Activated T-helper 2 cell treated with anti-CD3 and anti-CD28 coated beads, Interferon-gamma antibody, Interleukin-2, Interleukin-4, amounts not matched to agents 10 μg/mL and 5 μg/mL and 100 μg/mL, durations not matched to agents 14 hours and 24 hours and 36 hours (primary cell): ENCODE measurements at regions not wholly inside any gene's neighbourhood (a gene's known extent, or its start where the extent isn't known, plus 50 kb on each side); places are given as distances from the start of the nearest gene placed in this dataset.

Experiments used
- DNase-seq: peaks from one replicate; pipeline ENCODE4 v3.0.0; 2021; ENCODE audit warnings: low spot score
- H3K27ac Mint-ChIP-seq: one replicate; pipeline ENCODE4 v1.8.0; 2021; ENCODE audit warnings: mixed read lengths
- H3K27me3 Mint-ChIP-seq: one replicate; pipeline ENCODE4 v1.8.0; 2021; ENCODE audit warnings: low read depth, mixed read lengths
- H3K36me3 Mint-ChIP-seq: one replicate; pipeline ENCODE4 v1.8.0; 2021; ENCODE audit warnings: low read depth, mixed read lengths
- H3K4me1 Mint-ChIP-seq: one replicate; pipeline ENCODE4 v1.8.0; 2021; ENCODE audit warnings: low read depth, mixed read lengths
- H3K4me3 Mint-ChIP-seq: one replicate; pipeline ENCODE4 v1.8.0; 2021; ENCODE audit warnings: low read depth, mild to moderate bottlenecking, moderate library complexity, mixed read lengths
- H3K9me3 Mint-ChIP-seq: one replicate; pipeline ENCODE4 v1.8.0; 2021; ENCODE audit warnings: mixed read lengths
- intact Hi-C: fragments of 100-400 bp; cut with micrococcal nuclease; formaldehyde crosslinking; loops from one replicate; pipeline ENCODE4 v1.15.1; 2023

GRCh38 chr2:40043641-40044040, 264.6 kb upstream of the THUMPD2 start:
- H3K4me1 Mint-ChIP-seq: peaks cover 13% of the 10 kb centered on the region
- no peak for DNase-seq
- H3K27ac Mint-ChIP-seq: no peak overlapping the region
- no peaks in the 10 kb centered on the region for H3K9me3 Mint-ChIP-seq
- H3K4me3 Mint-ChIP-seq: no peak overlapping the region
- H3K27me3 Mint-ChIP-seq: no peaks in the 10 kb centered on the region
- intact Hi-C loops: no loop called here
- H3K36me3 Mint-ChIP-seq: peaks cover 46% of the 10 kb centered on the region

- Mint-ChIP-seq H3K9me3 (no peaks in the 10 kb centered on the region), H3K27ac (no peak overlapping the region)
- intact Hi-C loops: no loop called here
These were observed 264.1 kb upstream of the THUMPD2 start for GRCh38 chr2:40043191-40043590.

GRCh38 chr2:40041422-40042382, 262.6 kb upstream of the THUMPD2 start:
- H3K27me3 Mint-ChIP-seq: no peaks in the 10 kb centered on the region
- peaks cover 33% of the 10 kb centered on the region for H3K36me3 Mint-ChIP-seq
- intact Hi-C loops: no loop called here
- DNase-seq: no peak
- H3K9me3 Mint-ChIP-seq: no peaks in the 10 kb centered on the region
- no peak overlapping the region for H3K4me3 Mint-ChIP-seq
- peaks cover 25% of the 10 kb centered on the region for H3K4me1 Mint-ChIP-seq
- no peak overlapping the region for H3K27ac Mint-ChIP-seq

More at GRCh38 chr2:40043191-40043590, 264.1 kb upstream of the THUMPD2 start:
- peaks cover 17% of the 10 kb centered on the region for H3K4me1 Mint-ChIP-seq
- H3K27me3 Mint-ChIP-seq: no peaks in the 10 kb centered on the region
- DNase-seq: no peak
- no peak overlapping the region for H3K4me3 Mint-ChIP-seq
- H3K36me3 Mint-ChIP-seq: peaks cover 45% of the 10 kb centered on the region

GRCh38 chr2:40039549-40039948, 260.5 kb upstream of the THUMPD2 start:
- H3K36me3 Mint-ChIP-seq: peaks cover 27% of the 10 kb centered on the region
- H3K27ac Mint-ChIP-seq: no peak overlapping the region
- peaks cover 23% of the 10 kb centered on the region for H3K4me1 Mint-ChIP-seq
- intact Hi-C loops: no loop called here
- no peaks in the 10 kb centered on the region for H3K27me3 Mint-ChIP-seq
- DNase-seq: no peak
- peaks cover 3% of the 10 kb centered on the region for H3K9me3 Mint-ChIP-seq
- peak overlapping the region; percentile 13 for H3K4me3 Mint-ChIP-seq

- Mint-ChIP-seq H3K27me3 (no peaks in the 10 kb centered on the region), H3K4me3 (no peak overlapping the region), H3K4me1 (peaks cover 23% of the 10 kb centered on the region), H3K36me3 (peaks cover 35% of the 10 kb centered on the region), H3K27ac (no peak overlapping the region), H3K9me3 (peaks cover 10% of the 10 kb centered on the region)
- no peak for DNase-seq
- intact Hi-C loops: no loop called here
These were observed 259.6 kb upstream of the THUMPD2 start for GRCh38 chr2:40038646-40039045.

GRCh38 chr2:40037303-40037702, 258.2 kb upstream of the THUMPD2 start:
- H3K4me1 Mint-ChIP-seq: peaks cover 33% of the 10 kb centered on the region
- H3K36me3 Mint-ChIP-seq: peaks cover 39% of the 10 kb centered on the region
- intact Hi-C loops: no loop called here
- peak overlapping the region; percentile 26 for H3K27ac Mint-ChIP-seq
- no peaks in the 10 kb centered on the region for H3K27me3 Mint-ChIP-seq
- no peak for DNase-seq
- H3K4me3 Mint-ChIP-seq: no peak overlapping the region
- H3K9me3 Mint-ChIP-seq: peaks cover 16% of the 10 kb centered on the region

- H3K27ac Mint-ChIP-seq: no peak overlapping the region
- H3K27me3 Mint-ChIP-seq: no peaks in the 10 kb centered on the region
- H3K4me1 Mint-ChIP-seq: peaks cover 43% of the 10 kb centered on the region
- intact Hi-C loops: no loop called here
- H3K4me3 Mint-ChIP-seq: no peak overlapping the region
- no peak for DNase-seq
- H3K9me3 Mint-ChIP-seq: peaks cover 16% of the 10 kb centered on the region
- H3K36me3 Mint-ChIP-seq: peaks cover 42% of the 10 kb centered on the region
These were observed 257.2 kb upstream of the THUMPD2 start for GRCh38 chr2:40036241-40036640.

- Mint-ChIP-seq H3K9me3 (peaks cover 16% of the 10 kb centered on the region), H3K27ac (no peak overlapping the region), H3K4me1 (peaks cover 41% of the 10 kb centered on the region), H3K27me3 (no peaks in the 10 kb centered on the region), H3K4me3 (no peak overlapping the region), H3K36me3 (peaks cover 40% of the 10 kb centered on the region)
- intact Hi-C loops: loop anchor here (5.0 kb wide), 1 partner anchor 112 kb away; no protein-coding TSS in a partner anchor
- DNase-seq: no peak
These were observed 255.7 kb upstream of the THUMPD2 start for GRCh38 chr2:40034801-40035200.

- intact Hi-C loops: loop anchor here (5.0 kb wide), 1 partner anchor 112 kb away; no protein-coding TSS in a partner anchor
- H3K27me3 Mint-ChIP-seq: no peaks in the 10 kb centered on the region
- H3K4me3 Mint-ChIP-seq: no peak overlapping the region
- H3K36me3 Mint-ChIP-seq: peaks cover 37% of the 10 kb centered on the region
- H3K9me3 Mint-ChIP-seq: peaks cover 16% of the 10 kb centered on the region
- H3K27ac Mint-ChIP-seq: no peak overlapping the region
- no peak for DNase-seq
- H3K4me1 Mint-ChIP-seq: peaks cover 42% of the 10 kb centered on the region
These were observed 255.1 kb upstream of the THUMPD2 start for GRCh38 chr2:40034198-40034597.

GRCh38 chr2:40033781-40034180, 254.7 kb upstream of the THUMPD2 start:
- peaks cover 43% of the 10 kb centered on the region for H3K4me1 Mint-ChIP-seq
- intact Hi-C loops: loop anchor here (1.0 to 5.0 kb wide), 5 partner anchors 29 to 177 kb away; no protein-coding TSS in a partner anchor
- H3K9me3 Mint-ChIP-seq: peaks cover 16% of the 10 kb centered on the region
- DNase-seq: no peak
- H3K27ac Mint-ChIP-seq: peak overlapping the region; percentile 75
- H3K27me3 Mint-ChIP-seq: no peaks in the 10 kb centered on the region
- no peak overlapping the region for H3K4me3 Mint-ChIP-seq
- H3K36me3 Mint-ChIP-seq: peaks cover 37% of the 10 kb centered on the region

- intact Hi-C loops: loop anchor here (1.0 to 5.0 kb wide), 5 partner anchors 28 to 178 kb away; no protein-coding TSS in a partner anchor
- H3K27ac Mint-ChIP-seq: peak overlapping the region; percentile 75
- no peak overlapping the region for H3K4me3 Mint-ChIP-seq
- peaks cover 16% of the 10 kb centered on the region for H3K9me3 Mint-ChIP-seq
- H3K4me1 Mint-ChIP-seq: peaks cover 45% of the 10 kb centered on the region
- H3K27me3 Mint-ChIP-seq: no peaks in the 10 kb centered on the region
- peaks cover 33% of the 10 kb centered on the region for H3K36me3 Mint-ChIP-seq
- no peak for DNase-seq
These were observed 253.7 kb upstream of the THUMPD2 start for GRCh38 chr2:40032650-40033319.

GRCh38 chr2:40030456-40030975, 251.5 kb upstream of the THUMPD2 start:
- H3K4me1 Mint-ChIP-seq: peaks cover 35% of the 10 kb centered on the region
- H3K27ac Mint-ChIP-seq: no peak overlapping the region
- intact Hi-C loops: loop anchor here (5.0 kb wide), 1 partner anchor 108 kb away; no protein-coding TSS in a partner anchor
- no peak overlapping the region for H3K4me3 Mint-ChIP-seq
- H3K27me3 Mint-ChIP-seq: no peaks in the 10 kb centered on the region
- H3K9me3 Mint-ChIP-seq: peaks cover 16% of the 10 kb centered on the region
- DNase-seq: no peak
- peaks cover 28% of the 10 kb centered on the region for H3K36me3 Mint-ChIP-seq
